Karpas-422 (cell line): ENCODE measurements at regions not wholly inside any gene's neighbourhood (a gene's known extent, or its start where the extent isn't known, plus 50 kb on each side); places are given as distances from the start of the nearest gene placed in this dataset.

ENCODE experiments used
- DNase-seq: peaks from one replicate; pipeline ENCODE4 v3.0.0-alpha.2; 2015
- H2AFZ ChIP-seq: fragments of 200-600 bp; sonication (generic); 2 replicates; pipeline ENCODE4 v1.6.1; 2014; ENCODE audit warnings: antibody characterized with exemption, low read length, mixed read lengths
- H3K27ac ChIP-seq: fragments of 200-600 bp; sonication (generic); 2 replicates; pipeline ENCODE4 v1.5.1; 2014; ENCODE audit warnings: mild to moderate bottlenecking, low read length, moderate library complexity
- H3K27me3 ChIP-seq: fragments of 200-600 bp; sonication (generic); 2 replicates; pipeline ENCODE4 v1.6.1; 2014; ENCODE audit warnings: low read length, mixed read lengths
- H3K36me3 ChIP-seq: fragments of 200-600 bp; sonication (generic); 2 replicates; pipeline ENCODE4 v1.6.1; 2014; ENCODE audit warnings: low read length, mixed read lengths; ENCODE audit not compliant: insufficient read depth
- H3K4me1 ChIP-seq: fragments of 200-600 bp; sonication (generic); 2 replicates; pipeline ENCODE4 v1.6.1; 2014; ENCODE audit warnings: mild to moderate bottlenecking, low read length, mixed read lengths
- H3K4me2 ChIP-seq: fragments of 200-600 bp; sonication (generic); 2 replicates; pipeline ENCODE4 v1.6.1; 2014; ENCODE audit warnings: low read length, low read depth, mild to moderate bottlenecking; ENCODE audit not compliant: poor library complexity, severe bottlenecking
- H3K4me3 ChIP-seq: fragments of 200-600 bp; sonication (generic); 2 replicates; pipeline ENCODE4 v1.5.1; 2014; ENCODE audit warnings: mild to moderate bottlenecking, antibody characterized with exemption, low read length, mixed read lengths
- H3K79me2 ChIP-seq: fragments of 200-600 bp; sonication (generic); 2 replicates; pipeline ENCODE4 v1.6.1; 2014; ENCODE audit warnings: mild to moderate bottlenecking, low read length, mixed read lengths
- H3K9ac ChIP-seq: fragments of 200-600 bp; sonication (generic); 2 replicates; pipeline ENCODE4 v1.6.0; 2014; ENCODE audit warnings: low read length
- H3K9me2 ChIP-seq: fragments of 200-600 bp; sonication (generic), shearing (Covaris generic); replicated peaks from 2 replicates; pipeline ENCODE4 v1.6.0; 2014; ENCODE audit warnings: mild to moderate bottlenecking, low read length, moderate library complexity; ENCODE audit not compliant: insufficient read depth
- H3K9me3 ChIP-seq: fragments of 300-700, 200-600 bp; sonication (generic); 2 replicates; pipeline ENCODE4 v1.6.1; 2014; ENCODE audit warnings: low read length, mixed read lengths
- H4K20me1 ChIP-seq: fragments of 200-600 bp; sonication (generic); 2 replicates; pipeline ENCODE4 v1.6.1; 2014; ENCODE audit warnings: mild to moderate bottlenecking, antibody characterized with exemption, low read length, low read depth; ENCODE audit not compliant: insufficient read depth

DNA sequence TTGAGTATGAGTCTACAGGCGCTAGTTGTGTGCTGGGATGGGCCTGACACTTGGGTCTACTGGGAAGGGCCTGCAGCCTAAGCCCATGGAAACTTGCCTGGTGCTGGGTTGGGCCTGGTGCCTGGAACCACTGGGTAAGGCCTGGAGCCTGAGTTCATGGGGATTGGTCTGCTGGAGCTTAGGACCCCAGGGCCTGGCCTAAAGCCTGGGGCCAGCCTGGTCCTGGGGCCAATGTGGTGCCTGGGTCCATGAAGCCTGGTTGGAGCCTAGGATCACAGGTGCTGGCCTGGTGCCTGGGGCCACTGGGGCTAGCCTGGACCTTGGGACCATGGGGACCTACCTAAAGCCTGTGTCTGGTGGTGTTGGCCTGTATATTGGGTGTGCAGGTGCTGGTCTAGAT, 270.3 kb upstream of the GRIA3 start:
- Histone ChIP-seq H3K79me2 (no peaks in the 10 kb centered on the region), H3K9ac (no peak overlapping the region), H3K27me3 (no peaks in the 10 kb centered on the region), H3K9me3 (peaks cover 10% of the 10 kb centered on the region; the same call in 1 of the 2 replicates), H3K9me2 (no peaks in the 10 kb centered on the region), H3K4me3 (no peak overlapping the region), H4K20me1 (no peaks in the 10 kb centered on the region), H3K4me1 (no peaks in the 10 kb centered on the region), H3K27ac (no peak overlapping the region), H3K36me3 (no peaks in the 10 kb centered on the region), H3K4me2 (no peak overlapping the region), H2AFZ (no peak overlapping the region)
- DNase-seq: no peak

GRCh38 chrX:122914256-122914655, 269.8 kb upstream of the GRIA3 start:
- Histone ChIP-seq H3K4me3 (no peak overlapping the region), H3K4me1 (no peaks in the 10 kb centered on the region), H4K20me1 (no peaks in the 10 kb centered on the region), H3K27ac (no peak overlapping the region), H3K9me3 (peaks cover 10% of the 10 kb centered on the region; the same call in 1 of the 2 replicates), H3K4me2 (no peak overlapping the region), H3K36me3 (no peaks in the 10 kb centered on the region), H3K79me2 (no peaks in the 10 kb centered on the region), H3K27me3 (no peaks in the 10 kb centered on the region), H2AFZ (no peak overlapping the region), H3K9ac (no peak overlapping the region), H3K9me2 (no peaks in the 10 kb centered on the region)
- DNase-seq: no peak

DNA sequence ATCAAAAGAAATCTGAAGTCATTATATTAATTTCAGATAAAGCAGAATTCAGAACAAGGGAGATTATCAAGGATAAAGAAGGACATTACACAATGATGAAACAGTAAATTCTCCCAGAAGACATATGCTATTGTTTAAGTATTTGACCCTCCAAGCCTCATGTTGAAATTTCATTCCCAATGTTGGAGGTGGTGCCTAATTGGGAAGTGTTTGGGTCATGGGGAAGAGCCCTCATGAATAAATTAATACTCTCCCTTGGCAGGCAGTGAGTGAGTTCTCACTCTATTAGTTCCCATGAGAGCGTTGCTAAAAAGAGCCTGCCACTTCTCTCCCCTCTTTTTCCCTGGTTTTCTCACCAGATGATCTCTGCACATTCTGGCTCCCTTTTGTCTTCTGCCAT, 249.9 kb upstream of the GRIA3 start:
- no peak for DNase-seq
- no peak overlapping the region for H3K9ac ChIP-seq
- H3K4me2 ChIP-seq: no peak overlapping the region
- no peaks in the 10 kb centered on the region for H3K4me1 ChIP-seq
- H3K27ac ChIP-seq: no peak overlapping the region
- no peaks in the 10 kb centered on the region for H3K79me2 ChIP-seq
- no peak overlapping the region for H3K4me3 ChIP-seq
- no peaks in the 10 kb centered on the region for H3K36me3 ChIP-seq
- no peaks in the 10 kb centered on the region for H4K20me1 ChIP-seq
- peaks cover 22% of the 10 kb centered on the region for H3K9me3 ChIP-seq
- H3K27me3 ChIP-seq: no peaks in the 10 kb centered on the region
- H2AFZ ChIP-seq: no peak overlapping the region
- no peaks in the 10 kb centered on the region for H3K9me2 ChIP-seq

GRCh38 chrX:122940199-122940598, 243.9 kb upstream of the GRIA3 start:
- Histone ChIP-seq H3K9ac (no peak overlapping the region), H3K9me2 (no peaks in the 10 kb centered on the region), H3K4me2 (no peak overlapping the region), H4K20me1 (no peaks in the 10 kb centered on the region), H2AFZ (no peak overlapping the region), H3K4me1 (no peaks in the 10 kb centered on the region), H3K4me3 (no peak overlapping the region), H3K27ac (no peak overlapping the region), H3K27me3 (no peaks in the 10 kb centered on the region), H3K36me3 (no peaks in the 10 kb centered on the region), H3K9me3 (peaks cover 16% of the 10 kb centered on the region), H3K79me2 (no peaks in the 10 kb centered on the region)
- no peak for DNase-seq

- Histone ChIP-seq H3K9me3 (peaks cover 21% of the 10 kb centered on the region; the same call in 1 of the 2 replicates), H3K27ac (no peak overlapping the region), H3K9ac (no peak overlapping the region), H3K9me2 (no peaks in the 10 kb centered on the region), H2AFZ (no peak overlapping the region), H3K4me3 (no peak overlapping the region), H3K4me1 (no peaks in the 10 kb centered on the region), H3K4me2 (no peak overlapping the region), H3K79me2 (no peaks in the 10 kb centered on the region), H3K36me3 (no peaks in the 10 kb centered on the region), H3K27me3 (no peaks in the 10 kb centered on the region), H4K20me1 (no peaks in the 10 kb centered on the region)
- no peak for DNase-seq
Measured at GRCh38 chrX:122941806-122942205, 242.3 kb upstream of the GRIA3 start.

DNA sequence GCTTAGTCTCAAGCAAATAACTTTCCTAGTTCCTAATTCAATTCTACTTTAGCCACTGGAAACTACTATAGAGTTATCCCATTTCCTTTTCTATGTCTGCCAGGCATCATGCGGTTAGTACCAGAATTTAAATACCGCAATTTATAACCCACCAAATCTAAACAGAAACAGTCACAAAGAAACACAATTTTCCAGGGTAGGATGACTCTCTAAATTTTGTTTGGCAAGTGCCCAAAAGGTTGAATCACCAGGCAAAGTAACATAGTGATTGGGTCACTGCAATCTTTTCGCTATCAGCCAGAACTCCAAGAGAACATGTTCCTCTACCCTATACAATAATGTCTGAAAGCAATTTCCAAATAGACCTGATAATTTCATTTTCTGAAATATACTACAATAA, 240.2 kb upstream of the GRIA3 start:
- H2AFZ ChIP-seq: no peak overlapping the region
- H3K9me2 ChIP-seq: no peaks in the 10 kb centered on the region
- H3K27ac ChIP-seq: no peak overlapping the region
- H3K4me1 ChIP-seq: no peaks in the 10 kb centered on the region
- H3K4me2 ChIP-seq: no peak overlapping the region
- H3K4me3 ChIP-seq: no peak overlapping the region
- H3K27me3 ChIP-seq: no peaks in the 10 kb centered on the region
- no peaks in the 10 kb centered on the region for H3K36me3 ChIP-seq
- H4K20me1 ChIP-seq: no peaks in the 10 kb centered on the region
- DNase-seq: no peak
- H3K79me2 ChIP-seq: no peaks in the 10 kb centered on the region
- H3K9ac ChIP-seq: no peak overlapping the region
- H3K9me3 ChIP-seq: peaks cover 14% of the 10 kb centered on the region; the same call in 1 of the 2 replicates

GRCh38 chrX:122945328-122945727, 238.8 kb upstream of the GRIA3 start:
- Histone ChIP-seq H3K27ac (no peak overlapping the region), H3K4me3 (no peak overlapping the region), H2AFZ (no peak overlapping the region), H3K4me1 (no peaks in the 10 kb centered on the region), H3K36me3 (no peaks in the 10 kb centered on the region), H3K27me3 (no peaks in the 10 kb centered on the region), H4K20me1 (no peaks in the 10 kb centered on the region), H3K79me2 (no peaks in the 10 kb centered on the region), H3K9ac (no peak overlapping the region), H3K4me2 (no peak overlapping the region), H3K9me3 (peaks cover 14% of the 10 kb centered on the region; the same call in 1 of the 2 replicates), H3K9me2 (no peaks in the 10 kb centered on the region)
- DNase-seq: no peak

DNA sequence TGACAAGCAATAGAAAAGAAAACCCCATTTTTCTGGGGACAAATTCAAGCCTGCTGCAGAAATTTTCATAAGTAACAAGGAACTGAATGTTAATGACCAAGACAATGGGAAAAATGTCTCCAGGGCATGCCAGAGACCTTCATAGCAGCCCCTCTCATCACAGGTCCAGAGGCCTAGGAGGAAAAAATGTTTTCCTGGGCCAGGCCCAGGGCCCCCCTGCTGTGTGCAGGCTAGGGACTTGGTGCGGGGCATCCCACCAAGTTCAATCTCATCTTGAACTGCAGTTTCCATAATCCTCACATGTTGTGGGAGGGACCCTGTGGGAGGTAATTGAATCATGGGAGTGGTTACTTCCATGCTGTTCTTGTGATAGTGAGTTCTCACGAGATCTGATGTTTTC, 211.5 kb upstream of the GRIA3 start:
- Histone ChIP-seq H4K20me1 (no peaks in the 10 kb centered on the region), H3K4me1 (no peaks in the 10 kb centered on the region), H3K4me2 (no peak overlapping the region), H3K36me3 (no peaks in the 10 kb centered on the region), H3K79me2 (no peaks in the 10 kb centered on the region), H3K27me3 (no peaks in the 10 kb centered on the region), H3K9ac (no peak overlapping the region), H3K9me3 (peaks cover 33% of the 10 kb centered on the region), H3K4me3 (no peak overlapping the region), H3K27ac (no peak overlapping the region), H2AFZ (no peak overlapping the region), H3K9me2 (no peaks in the 10 kb centered on the region)
- no peak for DNase-seq

DNA sequence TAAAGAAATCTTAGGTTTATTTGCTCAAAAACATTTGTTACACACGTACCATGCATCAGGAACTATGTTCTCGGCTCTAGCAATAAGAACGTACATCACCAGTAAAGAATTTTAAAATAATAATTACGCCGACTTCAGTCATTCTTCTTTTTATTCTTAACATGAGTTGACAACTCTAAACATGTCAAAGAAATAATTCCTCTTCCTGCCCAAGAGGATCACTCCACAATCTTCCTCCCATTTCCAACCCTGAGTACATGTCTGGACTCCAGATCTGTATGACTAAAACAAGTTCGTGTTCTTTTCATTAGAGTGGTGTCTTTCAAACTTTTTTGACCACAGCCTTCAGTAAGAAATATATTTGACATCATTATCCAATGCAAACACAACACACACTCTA, 201.6 kb upstream of the GRIA3 start:
- H3K4me1 ChIP-seq: no peaks in the 10 kb centered on the region
- H3K79me2 ChIP-seq: no peaks in the 10 kb centered on the region
- H3K27ac ChIP-seq: no peak overlapping the region
- no peak overlapping the region for H3K9ac ChIP-seq
- no peaks in the 10 kb centered on the region for H4K20me1 ChIP-seq
- no peaks in the 10 kb centered on the region for H3K36me3 ChIP-seq
- no peak overlapping the region for H3K4me3 ChIP-seq
- H3K9me2 ChIP-seq: no peaks in the 10 kb centered on the region
- no peaks in the 10 kb centered on the region for H3K27me3 ChIP-seq
- DNase-seq: no peak
- H3K9me3 ChIP-seq: peaks cover 13% of the 10 kb centered on the region; the same call in 1 of the 2 replicates
- H2AFZ ChIP-seq: no peak overlapping the region
- H3K4me2 ChIP-seq: no peak overlapping the region
